ENCODE measurements at regions not wholly inside any gene's neighbourhood (a gene's known extent, or its start where the extent isn't known, plus 50 kb on each side); places are given as distances from the start of the nearest gene placed in this dataset.

- Histone ChIP-seq H3K27ac (ENCODE audit: low read depth, low read length) (no peak overlapping the region), H3K9ac (ENCODE audit: low read length) (no peak overlapping the region), H3K4me3 (ENCODE audit: insufficient read depth, low read depth, low read length) (no peak overlapping the region), H3K79me2 (ENCODE audit: insufficient read depth, low read length) (no peaks in the 10 kb centered on the region), H2AFZ (ENCODE audit: low read depth, low read length) (peak overlapping the region; percentile 31), H3K36me3 (ENCODE audit: insufficient read depth, low read length) (no peaks in the 10 kb centered on the region), H4K20me1 (ENCODE audit: insufficient read depth, low read length) (no peaks in the 10 kb centered on the region), H3K9me3 (ENCODE audit: insufficient read depth, low read depth, low read length) (no peaks in the 10 kb centered on the region), H3K4me1 (ENCODE audit: insufficient read depth, low read length) (no peaks in the 10 kb centered on the region), H3K27me3 (ENCODE audit: insufficient read depth, low read length) (no peaks in the 10 kb centered on the region), H3K4me2 (ENCODE audit: low read length) (no peak overlapping the region)
- no peak for DNase-seq (ENCODE audit: low read depth)
- TF ChIP-seq EZH2 (IDR thresholded peaks at IDR 0.05; ENCODE audit: insufficient read depth, low read length) = no peak
- no peak for TF ChIP-seq CTCF (IDR thresholded peaks at IDR 0.05; ENCODE audit: insufficient read depth, low read depth, low read length)
- FAIRE-seq = no peak
- peaks cover 17% of the 10 kb centered on the region for H3K27me3 Mint-ChIP-seq (ENCODE audit: low read depth, unreplicated experiment)
- H3K4me1 Mint-ChIP-seq (ENCODE audit: low read depth, unreplicated experiment) = no peaks in the 10 kb centered on the region
- no peaks in the 10 kb centered on the region for H3K36me3 Mint-ChIP-seq (ENCODE audit: low read depth, unreplicated experiment)
- H3K27ac Mint-ChIP-seq (ENCODE audit: unreplicated experiment) = no peak overlapping the region
- no peak overlapping the region for H3K4me3 Mint-ChIP-seq (ENCODE audit: unreplicated experiment)
- no peaks in the 10 kb centered on the region for H3K9me3 Mint-ChIP-seq (ENCODE audit: unreplicated experiment)
Observed at GRCh38 chr9:19935422-19935821, 146.6 kb upstream of the SLC24A2 start.

GRCh38 chr9:19934301-19934871 lies 145.5 kb upstream of the SLC24A2 start:
- H3K4me1 Mint-ChIP-seq (ENCODE audit: low read depth, unreplicated experiment) = no peaks in the 10 kb centered on the region
- Histone ChIP-seq H4K20me1 (ENCODE audit: insufficient read depth, low read length) (no peaks in the 10 kb centered on the region), H3K36me3 (ENCODE audit: insufficient read depth, low read length) (no peaks in the 10 kb centered on the region), H2AFZ (ENCODE audit: low read depth, low read length) (peak overlapping the region; percentile 90), H3K4me3 (ENCODE audit: insufficient read depth, low read depth, low read length) (peak overlapping the region; percentile 60), H3K79me2 (ENCODE audit: insufficient read depth, low read length) (no peaks in the 10 kb centered on the region), H3K4me1 (ENCODE audit: insufficient read depth, low read length) (no peaks in the 10 kb centered on the region), H3K27me3 (ENCODE audit: insufficient read depth, low read length) (no peaks in the 10 kb centered on the region), H3K4me2 (ENCODE audit: low read length) (peak overlapping the region; percentile 87), H3K9ac (ENCODE audit: low read length) (peak overlapping the region; percentile 50), H3K9me3 (ENCODE audit: insufficient read depth, low read depth, low read length) (no peaks in the 10 kb centered on the region), H3K27ac (ENCODE audit: low read depth, low read length) (no peak overlapping the region)
- DNase-seq (ENCODE audit: low read depth) = peak; percentile 23
- no peaks in the 10 kb centered on the region for H3K9me3 Mint-ChIP-seq (ENCODE audit: unreplicated experiment)
- peaks cover 17% of the 10 kb centered on the region for H3K27me3 Mint-ChIP-seq (ENCODE audit: low read depth, unreplicated experiment)
- no peak for FAIRE-seq
- H3K27ac Mint-ChIP-seq (ENCODE audit: unreplicated experiment) = no peak overlapping the region
- TF ChIP-seq CTCF (IDR thresholded peaks at IDR 0.05; ENCODE audit: insufficient read depth, low read depth, low read length) = no peak
- TF ChIP-seq EZH2 (IDR thresholded peaks at IDR 0.05; ENCODE audit: insufficient read depth, low read length) = no peak
- peak overlapping the region; percentile 64 for H3K4me3 Mint-ChIP-seq (ENCODE audit: unreplicated experiment)
- H3K36me3 Mint-ChIP-seq (ENCODE audit: low read depth, unreplicated experiment) = no peaks in the 10 kb centered on the region

GRCh38 chr9:19931098-19931890 lies 142.5 kb upstream of the SLC24A2 start:
- H3K79me2 ChIP-seq (ENCODE audit: insufficient read depth, low read length) = no peaks in the 10 kb centered on the region
- H3K4me1 ChIP-seq (ENCODE audit: insufficient read depth, low read length) = no peaks in the 10 kb centered on the region
- TF ChIP-seq EZH2 (IDR thresholded peaks at IDR 0.05; ENCODE audit: insufficient read depth, low read length) (no peak), CTCF (IDR thresholded peaks at IDR 0.05; ENCODE audit: insufficient read depth, low read depth, low read length) (no peak)
- no peaks in the 10 kb centered on the region for H3K36me3 ChIP-seq (ENCODE audit: insufficient read depth, low read length)
- H3K27ac ChIP-seq (ENCODE audit: low read depth, low read length) = no peak overlapping the region
- no peaks in the 10 kb centered on the region for H4K20me1 ChIP-seq (ENCODE audit: insufficient read depth, low read length)
- H3K27ac Mint-ChIP-seq (ENCODE audit: unreplicated experiment) = no peak overlapping the region
- no peak for DNase-seq (ENCODE audit: low read depth)
- no peaks in the 10 kb centered on the region for H3K9me3 ChIP-seq (ENCODE audit: insufficient read depth, low read depth, low read length)
- no peak overlapping the region for H3K9ac ChIP-seq (ENCODE audit: low read length)
- no peak overlapping the region for H3K4me3 Mint-ChIP-seq (ENCODE audit: unreplicated experiment)
- no peaks in the 10 kb centered on the region for H3K27me3 ChIP-seq (ENCODE audit: insufficient read depth, low read length)
- H3K36me3 Mint-ChIP-seq (ENCODE audit: low read depth, unreplicated experiment) = no peaks in the 10 kb centered on the region
- no peak overlapping the region for H3K4me2 ChIP-seq (ENCODE audit: low read length)
- H2AFZ ChIP-seq (ENCODE audit: low read depth, low read length) = no peak overlapping the region
- H3K27me3 Mint-ChIP-seq (ENCODE audit: low read depth, unreplicated experiment) = peaks cover 28% of the 10 kb centered on the region
- no peak overlapping the region for H3K4me3 ChIP-seq (ENCODE audit: insufficient read depth, low read depth, low read length)
- H3K4me1 Mint-ChIP-seq (ENCODE audit: low read depth, unreplicated experiment) = peaks cover 2% of the 10 kb centered on the region
- no peak for FAIRE-seq
- peaks cover 2% of the 10 kb centered on the region for H3K9me3 Mint-ChIP-seq (ENCODE audit: unreplicated experiment)

Measured in astrocyte (in vitro differentiated cells and primary cell).